DMS79 (cell line): ENCODE measurements at regions not wholly inside any gene's neighbourhood (a gene's known extent, or its start where the extent isn't known, plus 50 kb on each side); places are given as distances from the start of the nearest gene placed in this dataset.
"Not testable (repeated sequence)": the region's sequence is repeated elsewhere in the genome, so short reads cannot be mapped to it uniquely, and the experiment has no call there.

ENCODE experiments used
- DNase-seq: peaks from one replicate; lab custom pipeline; 2025; lab: John Stamatoyannopoulos, UW

DNA sequence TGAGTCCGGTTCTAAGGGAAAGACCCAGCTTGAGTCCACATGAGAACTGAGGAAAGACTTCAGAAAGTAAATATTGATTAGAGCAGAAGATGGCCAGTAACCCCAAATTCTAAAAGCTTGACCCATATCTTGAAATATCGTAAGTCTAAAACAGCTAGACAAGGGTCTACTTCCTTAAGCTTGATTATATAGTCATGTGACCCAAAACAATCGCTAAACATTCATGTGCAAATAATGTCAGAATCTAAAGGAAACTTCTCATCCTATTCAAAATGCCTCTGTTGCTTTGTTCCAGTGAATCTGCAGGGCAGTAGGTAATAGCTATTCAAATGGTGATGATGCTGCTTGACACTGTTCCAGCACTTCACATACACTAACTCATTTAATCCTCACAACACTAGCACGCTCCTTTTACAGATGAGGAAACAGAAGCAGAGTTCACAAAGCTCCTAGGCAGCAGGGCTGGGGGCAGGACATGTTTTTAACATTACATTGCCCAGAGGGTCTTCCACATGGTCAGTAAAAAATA lies 52.6 kb downstream of the TCF20 start:
- no peak for DNase-seq

DNA sequence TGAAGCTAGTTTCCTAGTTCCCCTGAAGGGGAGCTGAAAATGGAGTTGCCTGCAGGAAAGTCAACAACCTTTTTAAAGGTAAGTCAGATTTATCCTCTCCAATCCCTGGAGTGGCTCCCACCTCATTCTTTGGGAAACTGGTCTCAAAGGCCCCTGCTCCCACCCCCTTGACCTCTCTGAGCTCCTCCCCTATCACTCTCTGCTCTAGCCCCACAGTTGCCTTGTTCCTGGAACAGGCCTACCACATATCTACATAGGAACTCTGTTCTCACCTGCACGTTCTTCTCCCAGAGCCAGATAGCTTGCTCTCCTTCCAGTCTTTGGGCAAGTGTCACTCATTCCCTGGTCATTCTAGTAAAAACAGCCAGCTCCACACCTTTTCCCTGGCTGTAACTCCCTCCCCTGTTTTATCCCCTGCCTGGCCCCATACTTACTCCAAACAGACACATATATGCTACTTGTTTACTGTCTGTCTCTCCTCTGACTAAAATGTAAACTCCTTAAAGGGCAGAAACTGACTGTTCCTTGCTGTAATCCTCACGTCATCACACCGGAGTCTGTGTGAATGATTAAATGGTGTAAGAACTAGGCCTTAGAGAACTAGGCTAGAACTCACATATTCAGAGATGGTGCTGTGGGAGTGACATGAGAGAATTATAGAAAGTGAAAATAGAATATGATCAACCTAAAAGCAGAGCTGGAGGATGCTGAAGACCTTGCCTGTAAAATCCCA lies 53.3 kb downstream of the TCF20 start:
- no peak for DNase-seq

DNA sequence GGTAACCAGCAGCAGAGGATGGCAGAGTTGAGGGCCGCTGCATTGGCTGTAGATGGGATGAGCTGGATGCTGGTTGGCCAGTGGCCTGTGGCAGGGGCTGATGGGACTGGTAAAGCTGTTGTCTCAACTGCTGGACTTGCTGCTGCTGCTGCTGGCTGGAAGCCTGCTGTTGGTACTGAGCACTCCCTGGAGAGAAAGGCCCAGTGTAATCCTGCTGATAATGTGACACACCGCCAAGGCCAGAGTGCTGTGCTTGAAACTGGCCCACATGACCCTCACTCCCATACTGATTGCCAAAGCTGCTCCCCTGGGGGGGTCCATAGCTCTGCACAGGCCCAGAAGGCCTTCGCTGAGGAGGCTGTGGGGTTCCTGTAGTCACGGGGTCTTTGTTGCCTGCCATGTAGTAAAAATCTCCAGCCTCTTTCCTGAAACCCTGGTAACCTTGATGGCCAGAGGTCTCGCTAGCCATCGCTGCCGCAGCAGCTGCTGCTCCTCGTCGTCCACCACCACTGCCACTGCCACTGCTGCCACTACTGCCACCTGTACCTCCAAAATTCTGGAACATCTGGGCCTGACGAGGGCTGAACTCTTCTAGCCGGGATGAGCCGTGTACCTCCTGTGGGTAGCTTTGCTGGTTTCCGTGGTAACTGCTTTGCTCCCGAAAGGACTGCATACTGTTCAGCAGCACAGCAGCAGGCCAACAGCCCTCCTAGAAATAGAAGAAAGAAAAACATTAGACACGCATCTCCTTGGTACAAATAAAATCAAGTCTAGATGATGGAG lies 55.6 kb downstream of the TCF20 start:
- DNase-seq: no peak

DNA sequence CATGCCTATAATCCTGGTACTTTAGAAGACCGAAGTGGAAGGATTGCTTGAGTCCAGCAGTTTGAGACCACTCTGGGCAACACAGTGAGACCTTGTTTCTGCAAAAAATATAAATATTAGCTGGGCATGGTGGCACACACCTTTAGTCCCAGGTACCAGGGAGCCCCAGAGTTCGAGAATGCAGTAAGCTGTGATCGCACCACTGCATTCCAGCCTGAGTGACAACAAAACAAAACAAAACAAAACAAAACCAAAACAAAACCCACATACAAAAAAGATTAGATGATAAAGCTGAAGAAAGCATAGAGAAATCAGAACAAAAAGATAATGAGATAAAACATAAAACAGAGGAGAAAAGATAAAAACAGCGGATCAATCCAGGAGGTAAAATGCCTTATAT lies 62.1 kb downstream of the TCF20 start:
- no peak for DNase-seq

DNA sequence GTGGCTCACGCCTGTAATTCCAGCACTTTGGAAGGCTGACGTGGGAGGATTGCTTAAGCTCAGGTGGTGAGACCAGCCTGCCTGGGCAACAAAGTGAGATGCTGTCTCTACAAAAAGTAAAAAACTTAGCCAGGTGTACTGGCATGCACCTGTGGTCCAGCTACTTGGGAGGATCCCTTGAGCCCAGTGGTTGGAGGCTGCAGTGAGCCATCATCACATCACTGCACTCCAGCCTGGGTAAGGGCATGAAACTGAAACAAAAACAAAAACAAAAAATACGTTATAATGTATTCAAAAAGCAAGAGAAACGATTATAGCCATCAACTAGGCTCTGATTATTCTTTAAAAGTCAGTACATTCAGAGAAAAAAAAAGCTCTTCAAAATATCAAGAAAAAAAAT lies 62.5 kb downstream of the TCF20 start:
- DNase-seq: no peak

DNA sequence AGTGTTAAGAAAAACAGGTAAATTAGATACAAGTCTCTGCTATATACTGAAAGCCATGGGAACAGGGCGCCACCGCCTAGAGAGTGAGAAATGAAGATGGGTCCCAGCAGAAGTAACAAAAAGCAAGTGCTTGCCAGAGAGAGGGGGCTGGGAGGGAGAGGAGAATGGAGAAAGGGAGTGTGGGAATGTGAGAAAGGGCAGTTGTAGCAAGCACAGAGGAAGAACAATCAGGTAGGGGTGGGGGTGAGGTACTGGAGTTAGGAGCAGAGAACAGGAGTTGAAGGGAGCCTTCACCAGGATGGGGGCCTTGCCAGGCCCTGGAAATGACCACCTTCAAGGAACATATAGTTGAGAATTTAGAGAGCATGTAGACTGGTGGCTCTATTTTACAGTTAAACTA lies 66.8 kb downstream of the TCF20 start:
- no peak for DNase-seq

DNA sequence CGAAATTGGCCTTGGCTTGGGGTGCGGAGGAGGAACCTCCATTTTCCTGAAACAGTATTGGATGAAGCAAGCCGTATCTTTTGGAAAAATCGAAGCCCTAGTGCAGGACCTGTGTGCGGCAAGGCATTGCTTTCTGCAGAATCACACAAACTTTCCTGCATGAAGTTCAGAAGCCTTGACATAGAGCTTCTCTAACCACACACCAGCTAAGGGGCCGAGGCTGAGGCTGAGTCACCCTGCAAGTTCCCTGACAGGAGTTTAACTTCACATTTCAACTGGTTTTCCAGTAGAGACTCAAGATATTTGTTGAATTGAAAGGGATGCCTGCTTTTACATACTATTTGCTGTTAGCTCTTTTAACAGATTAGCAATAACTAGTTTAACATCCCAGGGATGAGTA lies 67.8 kb downstream of the TCF20 start:
- DNase-seq: no peak

DNA sequence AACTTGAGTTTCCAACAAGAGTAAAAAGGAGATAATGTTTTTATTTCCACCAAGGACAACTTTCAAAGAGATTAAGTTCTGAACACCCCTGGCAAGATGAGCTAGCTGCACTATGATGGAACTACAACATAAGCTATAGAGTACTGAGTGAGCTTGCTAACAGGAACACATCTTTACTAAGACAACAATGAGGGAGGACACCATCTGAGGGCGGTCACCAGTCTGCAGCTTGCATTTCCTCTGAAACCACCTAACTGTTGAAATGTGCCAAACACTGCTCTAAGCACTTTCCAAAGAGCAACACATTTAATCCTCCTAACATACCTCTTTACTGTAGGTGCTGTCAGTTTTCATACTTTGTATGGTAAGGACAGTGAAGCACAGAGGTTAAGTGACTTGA lies 68.4 kb downstream of the TCF20 start:
- DNase-seq: no peak

DNA sequence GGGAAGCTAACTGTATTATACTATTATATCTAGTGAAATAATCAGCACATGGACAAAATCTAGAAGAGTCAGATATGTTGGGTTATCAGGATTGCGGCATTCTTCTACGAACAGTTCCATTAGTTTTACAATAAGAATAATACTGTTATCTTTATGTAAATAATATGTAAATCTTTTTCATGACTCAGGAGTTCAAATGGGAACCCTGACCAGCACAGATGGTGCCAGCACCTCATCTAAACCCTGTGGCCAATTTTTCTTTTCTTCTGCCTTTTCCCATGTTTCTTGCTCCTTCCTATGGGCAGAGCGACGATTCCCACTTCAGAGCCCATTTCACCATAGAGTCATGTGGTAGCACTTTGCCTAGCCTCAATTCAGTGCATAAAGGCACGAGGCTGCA lies 68.4 kb upstream of the CYP2D6 start:
- no peak for DNase-seq

DNA sequence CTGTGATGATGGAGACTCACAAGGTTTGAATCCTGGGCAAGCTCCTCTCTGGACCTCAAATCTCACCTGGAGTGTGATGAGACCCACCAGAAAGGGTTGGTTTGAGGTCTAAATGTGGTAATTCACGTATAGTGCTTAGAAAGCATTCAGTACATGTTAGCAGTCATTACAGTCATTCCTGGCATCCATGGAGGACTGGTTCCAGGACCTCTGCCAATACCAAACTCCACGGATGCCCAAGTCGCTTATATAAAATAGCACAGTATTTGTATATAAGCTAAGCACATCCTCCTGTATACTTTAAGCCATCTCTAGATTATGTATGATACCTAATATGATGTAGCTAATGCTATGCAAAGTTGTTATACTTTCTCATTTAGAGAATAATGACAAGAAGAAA lies 67.6 kb upstream of the CYP2D6 start:
- no peak for DNase-seq

DNA sequence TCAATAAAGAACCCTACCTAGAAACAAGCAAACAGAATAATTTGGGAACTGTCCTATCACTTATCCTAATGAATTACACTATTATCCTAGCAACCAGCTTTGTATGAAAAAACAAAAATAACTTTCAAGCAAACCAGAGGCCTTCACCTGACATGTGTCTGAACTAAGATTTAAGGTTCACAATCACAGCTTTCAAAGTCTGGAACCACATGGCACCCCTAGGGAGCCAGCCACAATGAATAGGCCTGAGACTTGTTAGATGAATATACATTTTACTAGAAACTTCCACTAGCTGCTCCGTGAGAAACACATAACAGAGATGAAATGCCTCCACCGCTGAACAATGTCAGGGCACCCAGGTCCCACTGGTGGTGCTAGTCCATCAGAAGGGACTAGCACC lies 65.8 kb upstream of the CYP2D6 start:
- no peak for DNase-seq

DNA sequence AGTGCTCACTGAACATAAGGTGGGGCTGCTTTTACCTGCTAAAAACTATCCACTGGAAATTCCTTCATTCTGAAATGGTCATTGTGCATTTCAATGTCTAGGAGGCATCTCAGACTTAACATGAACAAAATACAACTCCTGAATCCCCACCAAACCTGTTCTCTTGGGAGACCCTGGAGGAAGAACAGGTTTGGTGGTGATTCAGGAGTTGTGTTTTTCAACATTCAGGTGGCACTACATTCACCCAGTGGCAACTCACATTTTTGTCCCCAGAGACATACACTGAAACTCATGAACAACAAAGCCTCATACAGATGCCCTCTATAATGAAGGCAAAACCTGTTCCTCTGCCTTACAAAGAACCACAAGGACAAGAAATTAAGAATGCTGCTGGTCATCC lies 64.3 kb upstream of the CYP2D6 start:
- no peak for DNase-seq

DNA sequence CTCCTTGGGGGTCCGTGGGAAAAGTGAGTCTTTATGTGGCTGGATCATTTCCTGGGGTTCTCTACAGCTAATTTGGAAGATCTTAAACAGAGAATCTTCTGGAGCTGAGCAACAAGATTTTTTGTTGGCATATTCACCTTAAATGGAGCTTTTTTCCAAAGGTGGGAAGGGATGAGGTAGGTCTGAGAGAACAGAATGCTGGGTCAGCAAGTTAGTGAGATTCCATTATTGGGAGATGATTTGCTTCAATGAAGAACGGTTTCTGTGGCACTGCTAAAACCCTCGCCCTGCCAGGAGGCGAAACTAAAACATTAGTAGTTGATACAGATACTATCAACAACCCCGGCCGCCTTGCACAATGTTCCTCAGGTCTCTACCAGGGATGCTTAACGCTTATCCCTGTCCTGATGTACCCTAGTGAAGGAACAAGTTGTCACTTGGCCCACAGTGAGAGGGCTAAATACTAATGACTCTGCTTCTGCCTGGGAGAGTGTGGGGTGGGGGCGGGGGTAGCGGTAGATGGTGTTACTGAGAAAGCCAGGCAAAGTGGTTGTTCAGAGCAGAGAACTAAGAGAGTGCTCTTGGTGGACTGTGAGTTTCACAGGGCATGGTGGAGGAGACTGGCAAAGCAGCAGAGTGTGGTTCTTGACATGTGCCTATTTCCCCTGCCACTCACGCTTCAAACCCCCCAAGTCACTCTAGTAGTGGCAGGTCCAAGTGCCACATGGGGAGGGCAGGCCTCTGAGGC lies 63.7 kb upstream of the CYP2D6 start:
- no peak for DNase-seq

DNA sequence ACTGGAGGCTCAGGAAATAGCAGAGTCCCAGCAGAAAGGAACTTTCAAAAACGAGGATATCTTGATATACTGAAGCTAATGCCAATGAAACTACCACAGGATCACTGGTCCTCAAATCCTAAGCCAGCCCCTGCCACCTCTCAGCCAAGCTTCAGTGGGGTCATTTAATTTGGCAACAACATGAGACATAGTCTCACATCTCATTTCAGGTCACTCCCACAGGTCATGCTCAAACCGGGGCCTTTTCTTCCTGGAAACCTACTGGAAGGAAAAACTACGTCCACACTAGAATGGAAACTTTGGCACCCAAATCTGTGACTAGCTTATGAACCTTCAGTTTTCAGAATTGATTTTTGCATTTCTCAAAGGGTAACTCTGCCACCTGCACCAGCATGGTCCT lies 61.9 kb upstream of the CYP2D6 start:
- DNase-seq: no peak

DNA sequence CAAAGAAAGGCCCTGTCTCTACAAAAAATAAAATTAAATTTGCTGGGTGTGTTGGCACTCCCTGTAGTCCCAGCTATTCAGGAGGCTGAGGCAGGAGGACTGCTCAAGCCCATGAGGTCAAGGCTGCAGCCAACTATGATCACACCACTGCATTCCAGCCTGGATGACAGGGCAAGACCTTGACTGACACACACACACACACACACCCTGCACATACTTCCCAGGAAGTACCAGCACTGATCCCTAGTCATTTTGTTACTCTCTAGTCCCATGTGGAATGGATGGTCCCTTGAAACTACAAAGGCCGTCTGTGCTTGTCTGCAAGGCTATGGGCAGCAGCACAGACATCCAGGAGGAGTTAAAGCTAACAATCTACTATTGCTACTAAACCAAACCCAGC lies 59.7 kb upstream of the CYP2D6 start:
- DNase-seq: no peak

DNA sequence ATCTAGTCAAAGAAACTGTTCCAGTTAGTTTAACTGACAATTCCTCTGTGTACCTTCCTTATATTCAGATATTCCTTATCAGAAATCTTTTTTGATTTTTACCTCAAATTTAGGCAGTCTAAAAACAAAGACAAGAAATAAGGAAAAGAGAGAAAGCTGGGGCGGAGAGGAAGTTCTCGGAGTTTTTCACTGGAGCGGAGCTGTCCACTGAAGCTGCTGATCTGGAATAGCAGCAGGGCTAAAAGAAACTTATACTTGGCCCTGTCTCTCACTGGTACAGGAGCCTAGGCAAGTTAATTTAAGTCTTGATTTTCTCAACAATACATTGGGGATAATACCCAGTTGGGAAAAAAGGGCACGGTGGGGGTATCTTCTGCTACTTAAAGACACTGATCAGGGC lies 59.2 kb upstream of the CYP2D6 start:
- DNase-seq: no peak

DNA sequence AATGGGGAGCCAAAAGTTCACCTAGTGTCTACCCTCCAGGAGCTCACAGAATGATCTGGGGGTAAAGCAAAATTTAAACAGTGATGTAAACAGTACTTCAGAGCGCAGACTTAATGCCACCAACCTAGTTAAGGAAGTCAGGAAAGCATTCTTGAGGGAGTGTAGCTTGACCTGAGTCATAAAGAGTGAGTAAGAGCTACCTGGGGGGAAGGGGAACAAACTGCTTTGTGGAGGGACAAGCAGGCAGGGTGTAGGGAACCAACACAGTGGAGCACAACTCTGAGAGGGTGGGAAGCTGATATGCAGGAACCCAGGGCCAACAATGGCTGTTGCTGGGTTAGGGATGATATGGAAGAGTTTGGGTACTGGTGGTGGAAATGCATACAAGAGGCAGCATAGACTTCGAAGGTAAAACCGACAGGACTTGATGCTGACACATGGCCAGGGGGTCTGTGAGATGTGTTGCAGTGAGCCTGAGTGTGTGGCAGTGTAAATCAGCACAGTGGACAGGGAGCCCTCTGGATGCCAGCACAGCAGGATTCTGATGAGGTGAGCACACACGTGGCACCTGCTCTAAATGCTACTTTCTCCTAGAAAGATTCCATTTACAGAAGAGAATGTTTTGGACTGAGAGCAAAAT lies 58.3 kb upstream of the CYP2D6 start:
- DNase-seq: no peak

DNA sequence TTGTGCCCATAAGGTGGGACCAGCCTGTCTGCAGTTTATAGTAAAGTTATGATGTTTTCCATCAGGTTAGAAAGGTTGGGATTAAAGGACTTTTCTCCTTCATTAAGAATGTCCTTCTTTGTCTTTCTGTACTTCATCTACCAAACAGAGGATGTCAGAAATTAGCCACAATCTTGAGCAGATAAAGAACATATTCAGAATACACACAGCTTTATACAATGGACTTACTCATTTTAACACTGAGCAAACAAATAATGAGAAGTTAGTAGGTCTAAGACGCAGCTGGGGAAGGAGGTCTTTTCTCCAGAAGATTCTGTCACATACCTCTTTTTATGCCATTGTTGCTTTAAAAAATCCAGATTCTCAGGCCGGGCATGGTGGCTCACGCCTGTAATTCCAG lies 57.0 kb upstream of the CYP2D6 start:
- DNase-seq: no peak

DNA sequence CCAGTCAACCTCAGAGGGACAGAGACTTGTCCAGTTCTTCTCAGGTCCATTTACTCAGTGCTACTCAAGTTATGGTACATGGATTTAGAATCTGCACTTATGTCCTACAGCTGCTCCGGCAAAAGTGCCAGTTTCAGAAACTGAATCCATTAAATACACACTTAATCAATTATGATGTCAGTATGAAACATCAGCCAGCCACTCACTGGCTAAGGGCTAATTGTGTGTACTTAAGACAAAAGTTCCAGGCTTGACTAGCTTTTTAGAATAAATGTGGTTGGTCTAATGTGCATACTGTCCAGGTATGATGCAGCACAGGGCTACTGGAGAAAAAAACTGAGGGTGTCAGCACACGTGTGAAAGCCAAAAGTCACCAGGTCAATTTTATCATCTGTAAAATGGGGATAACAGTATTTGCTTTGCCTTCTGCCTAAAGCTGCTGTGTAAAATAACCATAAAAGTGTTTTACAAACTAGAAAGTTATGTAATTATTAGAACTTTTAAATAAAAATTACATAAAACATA lies 55.4 kb upstream of the CYP2D6 start:
- peak; percentile 27 for DNase-seq

DNA sequence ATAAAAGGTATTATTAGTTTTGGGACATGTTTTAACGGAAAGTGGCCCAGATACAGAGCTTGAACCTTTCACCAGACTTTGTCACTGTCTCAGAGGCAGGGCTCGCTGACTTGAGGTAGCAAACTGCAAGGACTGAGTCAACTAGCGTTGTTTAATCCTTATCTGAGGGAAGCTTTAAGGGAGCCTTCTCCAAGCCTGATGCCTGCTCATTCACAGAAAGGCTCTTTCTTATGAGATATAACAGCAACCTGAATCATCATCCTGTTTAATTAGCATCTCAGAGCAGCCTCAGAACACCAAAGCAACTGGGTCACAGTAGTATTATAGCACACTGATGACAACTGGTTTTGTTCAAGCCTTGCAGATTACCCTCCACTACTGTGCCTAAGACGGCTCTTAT lies 54.2 kb upstream of the CYP2D6 start:
- no peak for DNase-seq

DNA sequence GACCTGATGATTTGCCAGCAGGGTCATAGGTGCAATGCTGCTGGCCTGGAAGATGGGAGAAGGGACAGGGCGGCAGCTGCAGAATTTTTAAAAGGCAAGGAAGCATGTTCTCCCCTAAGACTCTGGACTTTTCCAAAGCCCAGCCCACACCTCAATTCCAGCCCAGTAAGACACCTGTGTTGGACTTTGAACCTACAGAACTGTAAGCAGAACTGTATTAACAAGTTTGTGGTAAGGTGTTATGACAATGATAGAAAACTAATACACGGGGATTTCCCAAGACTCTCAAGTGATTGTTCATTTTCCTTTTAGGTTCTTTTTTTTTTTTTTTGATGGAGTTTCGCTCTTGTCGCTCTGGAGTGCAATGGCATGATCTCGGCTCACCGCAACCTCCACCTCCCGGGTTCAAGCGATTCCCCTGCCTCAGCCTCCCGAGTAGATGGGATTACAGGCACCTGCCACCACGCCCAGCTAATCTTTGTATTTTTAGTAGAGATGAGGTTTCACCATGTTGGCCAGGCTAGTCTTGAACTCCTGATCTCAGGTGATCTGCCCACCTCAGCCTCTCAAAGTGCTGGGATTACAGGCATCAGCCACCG lies 53.0 kb upstream of the CYP2D6 start:
- not testable (repeated sequence) for DNase-seq
